DND-41 (cell line): ENCODE measurements at regions not wholly inside any gene's neighbourhood (a gene's known extent, or its start where the extent isn't known, plus 50 kb on each side); places are given as distances from the start of the nearest gene placed in this dataset.

Experiments
- CTCF ChIP-seq: IDR thresholded peaks from 2 replicates; pipeline ENCODE4 v1.5.1; 2012; ENCODE audit warnings: borderline replicate concordance, low read length, moderate library complexity, mild to moderate bottlenecking; ENCODE audit not compliant: poor library complexity, severe bottlenecking; ENCODE audit errors: extremely low read depth
- EZH2 ChIP-seq: IDR thresholded peaks from 3 replicates; pipeline ENCODE4 v1.6.1; 2012; ENCODE audit warnings: borderline replicate concordance, low read depth, mild to moderate bottlenecking, moderate library complexity, low read length, inconsistent platforms; ENCODE audit not compliant: severe bottlenecking

- TF ChIP-seq CTCF (no peak), EZH2 (no peak)
Measured at GRCh38 chr4:134421734-134422133, 220.1 kb upstream of the PABPC4L start.
